Globus pallidus (tissue), 1 donor: ENCODE measurements at regions not wholly inside any gene's neighbourhood (a gene's known extent, or its start where the extent isn't known, plus 50 kb on each side); places are given as distances from the start of the nearest gene placed in this dataset.
"Not testable (repeated sequence)": the region's sequence is repeated elsewhere in the genome, so short reads cannot be mapped to it uniquely, and the experiment has no call there.

Source experiments
- DNase-seq: peaks from one replicate; pipeline ENCODE4 v3.0.0-alpha.2; 2015; ENCODE audit warnings: low spot score

DNA sequence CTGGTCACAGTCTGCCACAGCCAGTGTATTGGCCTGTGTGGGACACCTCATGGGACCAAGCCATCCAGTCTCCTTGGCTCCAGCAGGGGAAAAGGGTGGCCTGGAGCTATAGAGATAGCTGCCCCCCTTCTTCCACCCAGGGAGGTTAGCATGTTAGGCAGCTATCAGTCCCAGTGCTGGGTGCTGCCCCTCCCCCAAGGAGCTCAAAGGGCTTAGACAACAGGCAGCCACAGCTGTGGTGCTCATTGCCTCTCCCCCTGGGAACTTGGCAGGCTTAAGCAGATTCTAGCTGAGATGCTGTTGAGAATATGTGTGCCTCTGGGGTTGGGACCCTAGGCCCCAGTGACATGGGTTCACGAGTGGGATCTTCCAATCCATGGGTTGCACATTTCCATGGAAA, 226.0 kb upstream of the PTGER4 start:
- no peak for DNase-seq

DNA sequence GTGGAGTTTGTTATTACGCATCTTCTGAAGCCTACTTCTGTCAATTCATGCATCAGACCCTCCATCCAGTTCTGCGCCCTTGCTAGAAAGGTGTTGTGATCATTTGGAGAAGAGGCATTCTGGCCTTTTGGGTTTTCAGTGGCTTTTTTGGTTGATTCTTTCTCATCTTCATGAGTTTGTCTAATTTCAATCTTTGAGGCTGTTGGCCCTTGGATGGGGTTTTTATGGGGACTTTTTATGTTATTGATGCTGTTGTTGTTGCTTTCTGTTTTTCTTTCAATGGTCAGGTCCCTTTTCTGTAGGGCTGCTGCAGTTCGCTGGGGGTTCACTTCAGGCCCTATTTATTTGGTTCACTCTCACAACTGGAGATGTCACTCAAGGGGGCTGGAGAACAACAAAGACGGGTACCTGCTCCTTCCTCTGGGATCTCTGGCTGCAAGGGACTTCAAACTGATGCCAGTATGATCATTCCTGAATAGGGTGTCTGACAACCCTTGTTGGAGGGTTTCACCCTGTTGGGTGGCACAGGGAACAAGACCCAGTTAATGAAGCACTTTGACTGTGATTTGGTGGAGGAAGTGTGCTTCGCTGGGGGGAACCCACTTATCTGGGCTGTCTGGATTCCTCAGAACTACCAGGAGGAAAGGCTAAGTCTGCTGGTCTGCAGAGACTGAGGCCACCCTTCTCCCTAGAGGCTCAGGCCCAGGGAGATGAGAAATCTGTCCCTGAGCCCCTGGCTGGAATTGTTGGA, 226.7 kb upstream of the PTGER4 start:
- no peak for DNase-seq

DNA sequence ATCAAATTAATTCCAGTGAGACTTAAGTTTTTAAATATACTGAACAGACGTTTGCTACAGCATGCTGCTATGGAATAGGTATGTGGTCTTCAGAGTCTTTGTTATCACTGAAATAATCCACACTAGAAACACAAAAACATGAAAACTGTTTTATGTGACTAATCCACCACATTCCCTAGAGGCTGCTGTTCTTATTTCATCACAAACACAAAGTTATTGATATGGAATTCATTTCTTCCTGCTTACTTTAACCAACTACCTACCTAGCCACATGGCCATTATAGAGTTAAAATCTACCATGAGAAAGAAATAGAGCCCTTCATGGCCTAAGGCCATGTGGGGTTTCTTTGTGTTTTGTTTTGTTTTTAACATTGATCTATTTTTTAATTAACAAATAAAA, 232.3 kb upstream of the PTGER4 start:
- DNase-seq: no peak

DNA sequence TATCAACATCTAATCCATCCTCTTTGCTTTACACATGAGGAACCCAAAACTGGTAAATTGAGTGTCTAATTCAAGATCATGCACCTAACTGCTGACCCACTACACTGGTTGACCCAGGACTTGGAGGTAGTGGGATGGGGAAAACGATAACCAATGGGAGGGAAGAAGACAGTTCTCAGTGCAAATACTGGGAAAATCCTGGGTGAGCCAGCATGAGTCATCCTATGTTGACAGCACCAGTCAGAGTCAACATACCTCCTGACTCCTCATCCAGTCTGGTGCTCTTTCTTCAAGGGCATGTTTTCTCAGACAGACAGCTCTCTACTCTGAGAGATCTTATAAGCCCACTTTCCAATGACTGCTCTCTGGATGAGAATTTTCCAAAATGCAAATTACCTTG, 232.8 kb upstream of the PTGER4 start:
- no peak for DNase-seq

DNA sequence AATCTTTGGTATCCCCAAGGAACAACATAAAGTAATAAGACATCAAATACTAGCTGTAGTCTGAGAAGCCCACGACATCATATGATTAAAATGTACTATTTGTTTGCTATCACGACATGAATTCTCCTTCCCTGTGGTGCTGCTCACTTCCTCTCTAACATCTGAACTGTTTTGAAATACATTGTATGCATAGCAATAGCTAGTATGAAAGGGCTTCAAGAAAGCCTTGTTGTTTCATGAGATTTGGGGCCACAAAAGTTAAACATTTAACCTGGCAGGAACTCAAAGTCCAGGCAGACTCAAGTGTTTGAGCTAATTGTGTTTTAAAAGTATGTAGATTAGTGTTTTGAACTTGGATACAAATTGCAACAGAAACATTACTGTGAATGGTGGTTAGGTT, 237.4 kb upstream of the PTGER4 start:
- no peak for DNase-seq

DNA sequence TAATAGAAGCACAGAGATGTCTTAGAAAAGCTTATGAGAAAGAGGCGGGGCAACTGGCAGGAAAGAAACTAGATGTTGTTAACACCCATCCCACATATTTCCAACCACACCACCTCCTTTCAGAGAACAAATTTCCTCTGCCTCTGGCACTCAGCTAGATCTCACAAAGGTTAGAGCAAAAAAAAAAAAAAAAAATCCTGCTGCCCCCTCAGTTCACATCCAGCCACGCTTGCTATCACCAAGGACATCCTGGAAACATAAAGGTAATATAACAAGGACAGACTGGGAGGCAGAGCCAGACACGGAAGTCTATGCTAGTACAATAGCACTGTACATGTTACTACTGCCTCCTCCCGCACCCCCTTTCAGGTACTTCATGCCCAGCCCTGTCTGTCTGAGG, 238.0 kb upstream of the PTGER4 start:
- no peak for DNase-seq

DNA sequence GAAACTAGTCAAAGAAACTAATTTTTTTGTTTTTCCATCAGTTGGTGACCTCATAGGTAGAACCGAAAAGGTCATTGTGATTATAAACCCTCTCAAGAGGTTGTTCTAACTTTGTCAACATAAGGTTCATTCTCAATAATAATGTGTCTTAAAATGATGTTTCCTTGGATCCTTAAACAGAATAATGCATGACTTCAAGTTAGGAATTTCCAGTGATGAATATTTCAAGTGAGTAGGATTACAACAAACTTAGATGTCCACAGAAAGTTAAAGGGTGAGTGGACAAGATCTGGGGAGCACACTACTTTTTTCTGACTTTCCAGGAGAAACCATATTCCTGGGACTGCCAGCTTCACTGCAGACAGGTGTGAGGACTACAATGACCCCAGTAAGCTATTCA, 239.0 kb upstream of the PTGER4 start:
- no peak for DNase-seq

DNA sequence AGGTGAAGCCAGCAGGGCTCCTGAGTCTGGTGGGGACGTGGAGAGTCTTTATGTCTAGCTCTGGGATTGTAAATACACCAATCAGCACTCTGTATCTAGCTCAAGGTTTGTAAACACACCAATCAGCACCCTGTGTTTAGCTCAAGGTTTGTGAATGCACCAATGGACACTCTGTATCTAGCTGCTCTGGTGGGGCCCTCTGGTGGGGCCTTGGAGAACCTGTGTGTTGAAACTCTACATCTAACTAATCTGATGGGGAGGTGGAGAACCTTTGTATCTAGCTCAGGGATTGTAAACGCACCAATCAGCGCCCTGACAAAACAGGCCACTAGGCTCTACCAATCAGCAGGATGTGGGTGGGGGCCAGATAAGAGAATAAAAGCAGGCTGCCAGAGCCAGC, 240.6 kb upstream of the PTGER4 start:
- not testable (repeated sequence) for DNase-seq

DNA sequence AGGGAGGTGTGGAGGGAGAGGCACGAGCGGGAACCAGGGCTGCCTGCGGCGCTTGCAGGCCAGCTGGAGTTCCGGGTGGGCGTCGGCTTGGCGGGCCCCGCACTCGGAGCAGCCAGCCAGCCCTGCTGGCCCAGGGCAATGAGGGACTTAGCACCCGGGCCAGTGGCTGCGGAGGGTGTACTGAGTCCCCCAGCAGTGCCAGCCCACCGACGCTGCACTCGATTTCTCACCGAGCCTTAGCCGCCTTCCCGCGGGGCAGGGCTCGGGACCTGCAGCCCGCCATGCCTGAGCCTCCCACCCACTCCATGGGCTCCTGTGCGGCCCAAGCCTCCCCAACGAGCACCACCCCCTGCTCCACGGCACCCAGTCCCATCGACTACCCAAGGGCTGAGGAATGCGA, 241.1 kb upstream of the PTGER4 start:
- not testable (repeated sequence) for DNase-seq

DNA sequence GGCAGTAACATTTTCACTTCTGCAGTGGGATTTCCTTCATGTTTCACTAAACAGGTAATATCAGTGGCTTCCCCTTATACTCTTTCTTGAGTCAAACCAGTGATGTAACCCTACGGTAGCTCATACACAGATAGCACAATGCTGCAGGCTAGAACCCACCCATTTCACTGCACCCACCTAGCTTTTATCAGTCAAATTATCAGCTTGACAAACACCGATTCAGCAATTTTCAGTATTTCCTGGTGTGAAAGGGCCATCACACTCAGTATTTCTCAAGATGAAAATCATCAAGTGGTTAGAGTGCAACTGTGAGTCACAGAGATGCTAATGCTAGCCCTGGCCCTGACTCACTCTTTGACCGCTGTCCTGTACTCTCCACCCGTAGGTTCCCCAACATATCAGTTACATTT, 242.3 kb upstream of the PTGER4 start:
- DNase-seq: no peak

DNA sequence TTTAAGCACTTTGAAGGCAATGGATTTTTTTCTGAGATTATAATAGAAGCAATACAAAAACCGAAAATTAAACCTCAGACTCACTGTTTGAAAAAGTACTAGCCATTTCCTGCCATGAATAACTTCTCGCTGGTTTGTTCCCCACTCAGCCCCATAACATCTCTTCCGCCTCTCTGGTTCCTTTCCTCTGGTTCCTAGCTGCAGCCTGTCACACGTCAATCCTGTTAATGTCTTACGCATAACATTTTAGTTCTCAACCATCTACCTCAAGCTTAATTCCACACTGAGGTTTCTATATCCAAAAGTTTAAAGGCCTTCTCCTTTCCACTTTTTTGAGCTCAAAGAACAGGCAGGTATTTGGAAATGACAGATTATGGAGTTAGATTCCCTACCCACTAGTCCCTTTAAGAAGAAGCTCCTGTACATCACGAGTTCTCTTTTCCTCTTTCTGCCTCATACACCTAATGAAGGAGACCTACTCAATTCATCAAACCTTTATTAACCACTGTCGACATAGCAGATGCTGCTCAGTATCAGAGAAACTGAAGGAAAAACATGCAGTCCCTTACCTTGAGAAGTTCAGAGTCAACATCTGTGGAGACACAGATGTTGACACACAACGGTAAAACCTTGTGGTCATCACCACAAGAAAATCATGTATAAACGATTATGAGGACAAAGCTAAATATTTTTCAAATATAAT, 243.0 kb upstream of the PTGER4 start:
- no peak for DNase-seq

DNA sequence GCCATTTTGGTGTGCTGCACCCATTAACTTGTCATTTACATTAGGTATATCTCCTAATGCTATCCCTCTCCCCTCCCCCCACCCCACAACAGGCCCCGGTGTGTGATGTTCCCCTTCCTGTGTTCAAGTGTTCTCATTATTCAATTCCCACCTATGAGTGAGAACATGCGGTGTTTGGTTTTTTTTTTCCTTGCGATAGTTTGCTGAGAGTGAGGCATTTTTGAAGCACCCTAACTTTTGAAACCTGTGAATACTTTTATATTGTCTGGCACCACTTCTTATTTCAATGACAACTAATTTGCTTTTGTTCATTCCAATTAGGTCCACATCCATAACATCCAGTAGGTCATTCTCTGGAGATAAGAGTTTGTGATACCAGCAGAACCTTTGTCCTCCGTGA, 244.0 kb upstream of the PTGER4 start:
- not testable (repeated sequence) for DNase-seq

DNA sequence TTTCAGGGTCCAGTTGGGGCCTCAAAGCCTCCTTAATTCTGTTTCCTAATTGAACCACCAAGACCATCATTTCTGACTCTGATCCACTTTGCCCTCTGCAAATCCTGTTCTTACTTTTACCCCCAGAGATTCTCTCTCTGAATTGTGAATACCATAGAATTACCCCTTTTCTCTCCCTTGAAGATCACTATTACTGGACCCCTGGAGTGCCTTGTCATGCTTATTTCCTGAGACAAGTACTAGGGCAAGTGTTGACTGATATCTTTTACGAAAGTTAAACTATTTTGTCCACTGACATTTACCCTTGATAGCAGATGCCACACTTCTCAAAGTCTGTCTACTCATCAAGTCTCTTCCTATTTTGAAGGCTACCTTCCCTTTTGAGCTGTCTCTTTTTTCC, 246.9 kb upstream of the PTGER4 start:
- no peak for DNase-seq

DNA sequence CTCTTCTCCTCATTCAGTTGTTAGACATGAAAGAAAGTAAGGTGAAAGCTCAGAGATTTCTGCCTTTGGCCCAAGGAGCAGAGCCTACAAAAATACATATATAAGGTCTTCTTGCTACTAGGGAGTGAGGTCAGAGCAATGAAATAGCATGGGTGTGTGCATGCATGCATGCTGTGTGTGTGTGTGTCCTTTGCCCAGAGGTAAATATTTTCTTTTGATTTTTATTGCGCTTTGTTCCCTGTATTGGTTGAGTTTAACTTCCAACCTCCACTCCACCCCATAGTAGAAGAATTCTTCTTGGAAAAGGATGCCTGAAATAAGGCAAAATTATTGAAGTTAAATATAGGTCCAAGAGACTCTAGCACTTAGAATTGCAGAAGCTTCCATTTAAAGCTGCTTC, 248.0 kb upstream of the PTGER4 start:
- no peak for DNase-seq

DNA sequence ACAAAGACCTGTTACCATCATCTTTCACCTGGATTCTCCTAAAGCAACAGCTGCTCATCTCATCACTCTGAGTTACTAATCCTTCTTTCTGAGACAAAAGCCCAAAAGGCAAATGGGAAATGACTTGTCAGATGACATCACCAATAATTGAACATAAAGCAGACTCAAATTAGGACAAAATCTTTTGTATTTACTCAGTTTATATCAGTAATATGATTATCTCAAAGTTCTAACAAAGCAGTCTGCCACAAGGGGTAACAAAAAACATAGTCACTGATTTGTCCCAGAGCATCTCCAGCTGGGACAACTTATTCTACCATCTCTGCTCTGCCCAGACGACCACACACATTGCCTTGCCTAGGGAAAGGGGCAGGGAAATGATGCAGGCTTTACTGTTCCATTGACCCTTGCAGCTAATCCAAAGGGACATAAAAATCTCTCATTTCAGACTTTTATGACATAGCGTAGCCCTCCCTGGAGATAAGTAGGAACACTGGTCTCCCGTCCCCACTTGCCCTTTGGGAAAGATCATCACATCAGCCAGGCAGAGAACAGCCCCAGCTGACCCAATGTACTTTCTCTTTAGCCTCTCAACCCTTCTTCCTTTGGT, 249.5 kb upstream of the PTGER4 start:
- DNase-seq: no peak

DNA sequence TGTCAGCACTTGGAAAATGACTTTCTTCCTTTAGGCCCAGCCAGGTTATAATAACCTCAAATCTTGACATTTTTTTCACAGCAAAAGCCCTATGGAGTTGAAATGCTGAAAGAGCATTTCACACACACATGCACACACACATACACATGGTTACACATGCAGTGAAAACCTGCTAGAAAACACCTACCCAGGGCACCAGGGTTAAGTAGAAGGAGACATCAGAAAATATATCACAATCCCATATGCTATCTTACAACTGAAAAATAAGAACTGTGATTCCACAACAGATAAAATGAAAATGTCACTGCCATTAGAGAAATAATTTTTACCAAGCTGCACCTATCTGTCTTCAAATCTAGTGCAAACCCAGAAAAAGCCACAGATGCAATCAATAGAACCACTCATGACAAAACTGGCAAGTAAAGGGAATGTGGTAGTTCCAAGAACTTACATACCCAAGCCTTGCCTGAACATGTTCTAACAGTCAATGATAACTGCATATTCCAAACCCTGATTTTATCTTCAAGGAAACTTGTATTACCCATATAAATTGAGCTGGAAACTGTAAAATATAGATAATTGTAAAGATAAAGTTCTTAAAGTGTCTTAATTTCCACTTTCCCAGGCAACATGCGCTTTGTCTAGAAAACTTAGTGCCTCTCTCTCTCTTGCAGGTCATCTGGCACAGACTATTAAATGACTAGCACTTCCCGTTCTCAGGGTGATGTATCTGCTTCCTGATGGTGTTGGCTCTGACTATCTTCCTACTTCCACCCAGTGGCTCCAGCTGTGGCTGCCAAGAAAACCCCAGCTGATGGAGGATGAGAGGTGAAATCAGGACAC, 250.2 kb upstream of the PTGER4 start:
- peak; percentile 20 for DNase-seq

DNA sequence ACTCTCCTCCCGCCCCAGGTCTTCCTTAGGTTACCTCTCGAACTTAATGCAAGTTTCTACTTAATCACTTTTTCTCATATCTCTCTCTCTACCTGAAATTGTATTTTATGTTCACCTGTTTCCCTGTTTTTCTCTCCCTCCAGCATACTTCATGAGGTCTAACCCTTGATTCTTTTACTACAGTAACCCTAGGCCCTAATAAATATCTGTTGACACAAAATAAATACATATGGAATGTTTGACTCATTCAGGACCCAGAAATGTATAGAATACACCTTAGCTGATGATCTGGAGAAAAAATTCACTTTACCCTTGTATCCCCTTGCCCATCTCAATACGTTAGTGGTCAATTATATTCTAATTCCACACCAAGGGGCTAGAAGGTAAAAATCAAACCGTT, 250.9 kb upstream of the PTGER4 start:
- DNase-seq: no peak

DNA sequence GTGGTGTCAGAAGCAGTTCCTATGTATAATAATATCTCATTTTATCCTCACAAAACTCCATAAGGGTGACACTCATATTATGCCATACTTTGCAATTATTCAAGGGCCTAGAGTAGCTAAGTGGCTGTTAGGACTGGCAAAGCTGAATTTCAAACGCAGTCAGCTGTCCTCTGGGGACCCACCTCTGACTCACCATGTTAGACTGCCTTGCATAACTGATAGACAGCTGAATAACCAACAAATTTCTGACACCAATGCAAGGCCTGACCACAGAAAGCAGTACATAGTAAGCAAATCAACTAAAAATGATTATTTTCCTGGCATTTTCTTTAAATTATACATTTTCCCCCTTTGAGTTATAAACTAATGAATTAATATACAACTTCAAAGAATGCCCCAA, 251.6 kb upstream of the PTGER4 start:
- DNase-seq: no peak

DNA sequence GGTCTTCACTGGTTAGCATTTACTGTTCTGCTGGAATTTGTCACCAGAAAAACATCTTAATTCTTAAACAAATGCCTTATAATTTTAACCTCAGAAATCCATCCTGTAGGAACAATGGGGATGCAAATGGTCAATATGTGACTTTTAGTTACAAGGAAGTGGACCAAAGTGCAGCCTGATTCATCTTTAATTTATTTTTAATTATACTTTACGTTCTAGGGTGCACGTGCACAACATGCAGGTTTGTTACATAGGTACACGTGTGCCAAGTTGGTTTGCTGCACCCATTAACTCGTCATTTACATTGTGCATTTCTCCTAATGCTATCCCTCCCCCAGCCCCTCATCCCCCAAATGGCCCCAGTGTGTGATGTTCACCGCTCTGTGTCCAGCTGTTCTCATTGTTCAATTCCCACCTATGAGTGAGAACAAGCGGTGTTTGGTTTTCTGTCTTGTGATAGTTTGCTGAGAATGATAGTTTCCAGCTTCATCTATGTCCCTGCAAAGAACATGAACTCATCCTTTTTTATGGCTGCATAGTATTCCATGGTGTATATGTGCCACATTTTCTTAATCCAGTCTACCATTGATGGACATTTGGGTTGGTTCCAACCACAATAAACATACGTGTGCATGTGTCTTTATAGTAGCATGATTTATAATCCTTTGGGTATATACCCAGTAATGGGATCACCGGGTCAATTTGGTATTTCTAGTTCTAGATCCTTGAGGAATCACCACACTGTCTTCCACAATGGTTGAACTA, 262.5 kb upstream of the PTGER4 start:
- not testable (repeated sequence) for DNase-seq

DNA sequence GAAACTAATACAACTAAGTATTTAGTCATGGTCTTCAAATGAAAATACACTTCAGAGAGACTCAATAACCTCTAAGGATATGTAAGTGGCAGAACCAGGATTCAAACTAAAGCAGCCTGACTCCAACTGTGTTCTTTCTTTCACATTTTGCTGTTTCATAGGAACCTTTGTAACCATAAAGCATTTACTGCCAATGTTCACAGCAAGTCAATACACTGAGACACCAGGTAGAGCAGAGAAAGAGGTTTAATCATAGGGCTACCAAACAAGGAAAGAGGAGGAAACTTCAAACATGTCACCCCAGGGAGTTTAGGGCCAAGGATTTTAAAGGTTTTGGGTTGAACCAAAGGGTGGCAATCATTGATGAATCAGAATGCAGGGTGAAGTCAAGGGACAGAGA, 263.1 kb upstream of the PTGER4 start:
- no peak for DNase-seq

DNA sequence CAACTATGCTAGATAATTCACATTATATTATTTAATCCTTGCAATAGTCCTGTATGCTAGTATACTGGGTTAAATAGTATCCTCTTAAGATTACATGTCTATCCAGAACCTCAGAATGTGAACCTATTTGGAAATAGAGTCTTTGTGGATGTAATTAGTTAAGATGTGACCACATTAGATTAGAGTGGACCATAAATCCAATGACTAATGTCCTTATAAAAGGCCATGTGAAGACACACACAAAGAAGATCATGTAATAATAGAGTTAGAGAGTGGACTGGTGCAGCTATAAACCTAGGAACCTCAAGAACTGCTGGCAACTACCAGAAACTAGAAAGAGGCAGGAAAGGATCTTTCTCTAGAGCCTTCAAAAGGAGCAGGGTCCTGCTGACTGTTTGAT, 263.6 kb upstream of the PTGER4 start:
- DNase-seq: no peak

DNA sequence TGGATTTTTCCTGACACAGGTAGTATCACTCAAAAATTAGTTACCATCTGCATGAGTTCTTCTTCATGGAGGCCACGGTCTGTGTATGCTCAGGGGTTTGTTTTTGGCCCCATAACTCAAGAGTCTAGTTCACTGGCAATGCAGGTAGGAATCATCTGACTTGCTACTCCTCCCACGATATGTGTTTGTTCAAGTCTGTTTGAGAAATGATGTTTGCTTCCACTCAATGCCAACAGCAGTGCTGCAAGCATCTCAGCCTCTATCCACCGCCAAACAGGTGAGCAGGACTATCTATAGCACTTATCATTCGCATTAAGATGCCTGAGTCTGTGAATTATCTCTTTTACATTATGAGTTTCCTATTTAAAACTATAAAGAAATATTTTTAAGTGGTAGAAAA, 264.8 kb upstream of the PTGER4 start:
- no peak for DNase-seq
